SJCRH30 (cell line): ENCODE measurements at regions not wholly inside any gene's neighbourhood (a gene's known extent, or its start where the extent isn't known, plus 50 kb on each side); places are given as distances from the start of the nearest gene placed in this dataset.
A peak's percentile ranks its signal among the peaks of the same experiment; 100 is the strongest.

Experiments used
- DNase-seq, 2 experiments: peaks; one replicate each; pipeline ENCODE4 v3.0.0-alpha.2; 2015 to 2020
- H3K27ac ChIP-seq: fragments of 250-450 bp; sonication (Bioruptor Pico); 2 replicates; pipeline ENCODE4 v1.5.1; 2020; ENCODE audit warnings: mild to moderate bottlenecking, moderate library complexity
- H3K27me3 ChIP-seq: fragments of 250-450 bp; sonication (Bioruptor Pico); 2 replicates; pipeline ENCODE4 v1.5.1; 2020; ENCODE audit warnings: mild to moderate bottlenecking, moderate library complexity
- H3K36me3 ChIP-seq: fragments of 250-450 bp; sonication (Bioruptor Pico); 2 replicates; pipeline ENCODE4 v1.5.1; 2020; ENCODE audit warnings: mild to moderate bottlenecking, moderate library complexity
- H3K4me1 ChIP-seq: fragments of 250-450 bp; sonication (Bioruptor Pico); 2 replicates; pipeline ENCODE4 v1.5.1; 2020; ENCODE audit warnings: mild to moderate bottlenecking, moderate library complexity
- H3K4me3 ChIP-seq: fragments of 250-450 bp; sonication (Bioruptor Pico); 2 replicates; pipeline ENCODE4 v1.5.1; 2020; ENCODE audit warnings: mild to moderate bottlenecking, moderate library complexity
- H3K9me3 ChIP-seq: fragments of 250-450 bp; sonication (Bioruptor Pico); replicated peaks from 2 replicates; pipeline ENCODE4 v1.5.1; 2020; ENCODE audit warnings: mild to moderate bottlenecking, moderate library complexity

- H3K4me3 ChIP-seq: no peak overlapping the region
- no peak for DNase-seq
Measured at GRCh38 chr2:105974812-105975211, 219.3 kb downstream of the UXS1 start.

GRCh38 chr2:105972927-105973326 is 221.2 kb downstream of the UXS1 start:
- Histone ChIP-seq H3K4me3 (no peak overlapping the region), H3K9me3 (no peaks in the 10 kb centered on the region), H3K4me1 (no peaks in the 10 kb centered on the region), H3K36me3 (no peaks in the 10 kb centered on the region), H3K27me3 (no peaks in the 10 kb centered on the region), H3K27ac (no peak overlapping the region)
- no peak for DNase-seq

More at GRCh38 chr2:105974812-105975211, 219.3 kb downstream of the UXS1 start:
- Histone ChIP-seq H3K36me3 (no peaks in the 10 kb centered on the region), H3K9me3 (0 out of 2 replicates have a peak, but pooled peaks cover 5% of the 10 kb centered on the region), H3K27ac (no peak overlapping the region), H3K27me3 (no peaks in the 10 kb centered on the region), H3K4me1 (no peaks in the 10 kb centered on the region)

- no peaks in the 10 kb centered on the region for H3K9me3 ChIP-seq
- H3K27ac ChIP-seq: no peak overlapping the region
- no peaks in the 10 kb centered on the region for H3K36me3 ChIP-seq
- H3K27me3 ChIP-seq: no peaks in the 10 kb centered on the region
- DNase-seq: no peak
- H3K4me3 ChIP-seq: no peak overlapping the region
- no peaks in the 10 kb centered on the region for H3K4me1 ChIP-seq
Measured at GRCh38 chr2:105972246-105972645, 221.9 kb downstream of the UXS1 start.

GRCh38 chr2:105969552-105969951 is 224.5 kb downstream of the UXS1 start:
- DNase-seq: peak; percentile 25 to 66
- H3K27ac ChIP-seq: no peak overlapping the region
- no peaks in the 10 kb centered on the region for H3K4me1 ChIP-seq
- no peaks in the 10 kb centered on the region for H3K9me3 ChIP-seq
- no peaks in the 10 kb centered on the region for H3K27me3 ChIP-seq
- H3K4me3 ChIP-seq: no peak overlapping the region
- H3K36me3 ChIP-seq: no peaks in the 10 kb centered on the region

GRCh38 chr2:105962221-105962620 is 217.5 kb downstream of the NCK2 start:
- DNase-seq: no peak
- Histone ChIP-seq H3K27ac (no peak overlapping the region), H3K27me3 (no peaks in the 10 kb centered on the region), H3K36me3 (no peaks in the 10 kb centered on the region), H3K4me3 (no peak overlapping the region), H3K4me1 (no peaks in the 10 kb centered on the region), H3K9me3 (no peaks in the 10 kb centered on the region)

GRCh38 chr2:105961599-105962146 is 217.0 kb downstream of the NCK2 start:
- no peaks in the 10 kb centered on the region for H3K9me3 ChIP-seq
- no peaks in the 10 kb centered on the region for H3K27me3 ChIP-seq
- H3K4me1 ChIP-seq: no peaks in the 10 kb centered on the region
- no peak overlapping the region for H3K27ac ChIP-seq
- H3K4me3 ChIP-seq: no peak overlapping the region
- DNase-seq: no peak
- no peaks in the 10 kb centered on the region for H3K36me3 ChIP-seq

- no peaks in the 10 kb centered on the region for H3K36me3 ChIP-seq
- DNase-seq: no peak
- no peak overlapping the region for H3K27ac ChIP-seq
- no peak overlapping the region for H3K4me3 ChIP-seq
- H3K4me1 ChIP-seq: no peaks in the 10 kb centered on the region
- no peaks in the 10 kb centered on the region for H3K9me3 ChIP-seq
- no peaks in the 10 kb centered on the region for H3K27me3 ChIP-seq
Measured at GRCh38 chr2:105959357-105959756, 214.6 kb downstream of the NCK2 start.

GRCh38 chr2:105954891-105955290 is 210.2 kb downstream of the NCK2 start:
- H3K36me3 ChIP-seq: no peaks in the 10 kb centered on the region
- H3K4me3 ChIP-seq: no peak overlapping the region
- H3K27ac ChIP-seq: no peak overlapping the region
- H3K9me3 ChIP-seq: no peaks in the 10 kb centered on the region
- peaks cover 16% of the 10 kb centered on the region for H3K4me1 ChIP-seq
- no peak for DNase-seq
- H3K27me3 ChIP-seq: no peaks in the 10 kb centered on the region

GRCh38 chr2:105953942-105954341 is 209.2 kb downstream of the NCK2 start:
- Histone ChIP-seq H3K9me3 (no peaks in the 10 kb centered on the region), H3K27ac (no peak overlapping the region), H3K4me3 (no peak overlapping the region), H3K4me1 (peaks cover 16% of the 10 kb centered on the region), H3K36me3 (no peaks in the 10 kb centered on the region), H3K27me3 (no peaks in the 10 kb centered on the region)
- no peak for DNase-seq

GRCh38 chr2:105952131-105952530 is 207.4 kb downstream of the NCK2 start:
- Histone ChIP-seq H3K4me3 (no peak overlapping the region), H3K36me3 (no peaks in the 10 kb centered on the region), H3K27me3 (no peaks in the 10 kb centered on the region), H3K4me1 (peaks cover 16% of the 10 kb centered on the region), H3K27ac (no peak overlapping the region), H3K9me3 (no peaks in the 10 kb centered on the region)
- peak in 1 of 2 experiments; percentile 11 for DNase-seq

- H3K4me1 ChIP-seq: peaks cover 16% of the 10 kb centered on the region
- H3K9me3 ChIP-seq: no peaks in the 10 kb centered on the region
- H3K27ac ChIP-seq: no peak overlapping the region
- no peaks in the 10 kb centered on the region for H3K27me3 ChIP-seq
- H3K36me3 ChIP-seq: no peaks in the 10 kb centered on the region
- DNase-seq: no peak
- no peak overlapping the region for H3K4me3 ChIP-seq
Measured at GRCh38 chr2:105951384-105951694, 206.6 kb downstream of the NCK2 start.

GRCh38 chr2:105950521-105951383 is 206.0 kb downstream of the NCK2 start:
- peak overlapping the region; percentile 43 for H3K27ac ChIP-seq
- peak overlapping the region; percentile 9; the same call in 1 of the 2 replicates for H3K4me3 ChIP-seq
- DNase-seq: peak; percentile 76 to 82
- H3K27me3 ChIP-seq: no peaks in the 10 kb centered on the region
- peaks cover 16% of the 10 kb centered on the region for H3K4me1 ChIP-seq
- no peaks in the 10 kb centered on the region for H3K9me3 ChIP-seq
- H3K36me3 ChIP-seq: no peaks in the 10 kb centered on the region

- Histone ChIP-seq H3K4me1 (no peaks in the 10 kb centered on the region), H3K4me3 (no peak overlapping the region), H3K27me3 (no peaks in the 10 kb centered on the region), H3K9me3 (no peaks in the 10 kb centered on the region), H3K27ac (no peak overlapping the region), H3K36me3 (no peaks in the 10 kb centered on the region)
- no peak for DNase-seq
Measured at GRCh38 chr2:105943977-105944376, 199.3 kb downstream of the NCK2 start.
